ENCODE measurements at regions not wholly inside any gene's neighbourhood (a gene's known extent, or its start where the extent isn't known, plus 50 kb on each side); places are given as distances from the start of the nearest gene placed in this dataset.

GRCh38 chr4:100083289-100083688 lies 107.0 kb downstream of the DDIT4L start:
- DNase-seq: no peak

- no peak for DNase-seq
Measured at GRCh38 chr4:100082852-100083251, 107.4 kb downstream of the DDIT4L start.

GRCh38 chr4:100081491-100081890 lies 108.8 kb downstream of the DDIT4L start:
- no peak for DNase-seq

GRCh38 chr4:100079264-100079663 lies 111.0 kb downstream of the DDIT4L start:
- DNase-seq: no peak

- DNase-seq: no peak
Measured at GRCh38 chr4:100076753-100077152, 113.5 kb downstream of the DDIT4L start.

GRCh38 chr4:100075486-100076270 lies 114.6 kb downstream of the DDIT4L start:
- DNase-seq: no peak

GRCh38 chr4:100075056-100075455 lies 115.2 kb downstream of the DDIT4L start:
- DNase-seq: no peak

DNA sequence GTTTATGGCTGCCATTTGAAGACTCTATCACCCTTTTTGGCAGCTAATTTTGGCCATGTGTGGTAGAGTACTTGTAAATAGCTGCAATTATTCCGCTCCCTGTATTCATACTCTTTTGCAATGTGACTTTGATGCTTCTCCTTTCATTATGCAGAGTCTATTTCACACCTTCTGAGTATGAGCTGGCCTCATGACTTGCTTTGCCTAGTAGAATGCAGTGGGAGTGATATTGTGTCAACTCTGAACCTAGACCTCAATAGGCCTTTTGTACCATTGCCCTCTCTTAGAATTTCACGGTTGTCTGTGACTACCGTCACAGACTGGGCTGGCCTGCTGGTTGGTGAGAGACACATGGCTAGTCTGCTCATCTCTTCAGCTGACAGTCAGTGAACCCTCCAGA lies 118.8 kb downstream of the DDIT4L start:
- DNase-seq: no peak

GRCh38 chr4:100070868-100071267 lies 119.4 kb downstream of the DDIT4L start:
- no peak for DNase-seq

DNA sequence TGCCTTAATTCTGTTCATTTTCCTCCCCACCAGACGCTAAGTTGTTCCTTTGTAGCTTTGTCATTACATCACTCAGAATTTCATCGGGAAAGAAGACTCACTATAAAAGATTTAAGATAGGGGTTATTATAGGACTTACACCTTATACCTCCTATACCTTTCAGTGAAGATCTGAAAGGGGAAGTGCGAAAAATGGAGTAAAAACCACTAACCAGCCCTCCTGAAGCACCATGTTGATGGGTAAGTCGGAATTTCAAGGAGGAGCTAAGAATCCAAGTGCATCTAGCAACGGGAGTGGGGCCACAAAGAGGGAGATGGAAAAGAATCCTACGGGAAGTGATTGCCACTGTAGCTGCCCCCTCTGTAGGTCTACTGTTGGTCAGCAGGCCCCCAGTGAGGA lies 119.1 kb upstream of the H2AZ1 start:
- DNase-seq: no peak

DNA sequence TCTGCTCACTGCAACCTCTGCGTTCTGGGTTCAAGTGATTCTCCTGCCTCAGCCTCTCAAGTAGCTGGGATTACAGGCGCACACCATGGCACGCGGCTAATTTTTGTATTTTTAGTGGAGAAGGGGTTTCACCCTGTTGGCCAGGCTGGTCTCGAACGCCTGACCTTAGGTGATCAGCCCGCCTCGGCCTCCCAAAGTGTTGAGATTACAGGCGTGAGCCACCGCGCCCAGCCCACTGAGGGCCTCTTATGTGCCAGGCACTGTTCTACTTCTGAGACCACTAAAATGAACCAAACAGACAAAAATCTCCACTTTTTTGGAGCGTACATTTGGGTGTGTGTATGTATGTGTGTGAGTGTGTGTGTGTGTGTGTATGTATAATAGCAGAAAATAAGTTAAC lies 117.2 kb upstream of the H2AZ1 start:
- no peak for DNase-seq

DNA sequence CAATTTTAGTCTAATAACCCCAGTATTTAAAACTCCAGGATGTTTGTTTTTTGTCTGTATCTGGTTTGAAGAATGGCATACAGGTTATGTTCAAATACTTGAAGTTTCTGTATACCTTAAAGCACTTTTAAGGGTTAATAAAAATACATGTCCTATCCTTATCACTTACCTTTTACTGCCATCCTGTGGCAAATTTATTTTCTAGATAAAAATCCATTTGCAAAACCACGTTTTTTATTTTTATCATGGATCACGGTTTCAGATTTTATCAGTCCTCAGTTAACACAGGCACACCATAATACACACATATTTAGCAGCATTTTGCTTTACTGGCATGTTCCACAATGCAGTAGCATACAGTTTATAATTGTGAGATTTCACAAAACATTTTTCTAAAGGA lies 113.3 kb upstream of the H2AZ1 start:
- DNase-seq: no peak

GRCh38 chr4:100062921-100063320 lies 112.8 kb upstream of the H2AZ1 start:
- DNase-seq: no peak

- DNase-seq: no peak
Measured at GRCh38 chr4:100061835-100062234, 111.8 kb upstream of the H2AZ1 start.

- DNase-seq: no peak
Measured at GRCh38 chr4:100060765-100061416, 110.8 kb upstream of the H2AZ1 start.

DNA sequence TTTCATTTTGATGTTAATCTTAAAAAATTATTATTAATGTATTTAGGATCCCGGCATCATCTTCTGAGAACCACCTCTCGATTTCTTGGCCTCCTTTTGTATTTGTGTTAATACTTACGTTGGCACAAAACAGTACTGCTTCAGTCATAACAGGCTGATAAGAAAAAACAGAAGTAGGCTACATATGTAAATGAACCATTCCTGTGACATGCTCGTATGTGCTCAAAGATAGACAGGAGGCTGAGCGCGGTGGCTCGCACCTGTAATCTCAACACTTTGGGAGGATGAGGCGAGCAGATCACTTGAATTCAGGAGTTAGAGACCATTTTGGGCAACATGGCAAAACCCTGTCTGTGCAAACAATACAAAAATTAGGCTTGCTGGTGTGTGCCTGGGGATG lies 109.4 kb upstream of the H2AZ1 start:
- no peak for DNase-seq

- no peak for DNase-seq
Measured at GRCh38 chr4:100056701-100057100, 106.6 kb upstream of the H2AZ1 start.

GRCh38 chr4:100054071-100054470 lies 104.0 kb upstream of the H2AZ1 start:
- DNase-seq: no peak

DNA sequence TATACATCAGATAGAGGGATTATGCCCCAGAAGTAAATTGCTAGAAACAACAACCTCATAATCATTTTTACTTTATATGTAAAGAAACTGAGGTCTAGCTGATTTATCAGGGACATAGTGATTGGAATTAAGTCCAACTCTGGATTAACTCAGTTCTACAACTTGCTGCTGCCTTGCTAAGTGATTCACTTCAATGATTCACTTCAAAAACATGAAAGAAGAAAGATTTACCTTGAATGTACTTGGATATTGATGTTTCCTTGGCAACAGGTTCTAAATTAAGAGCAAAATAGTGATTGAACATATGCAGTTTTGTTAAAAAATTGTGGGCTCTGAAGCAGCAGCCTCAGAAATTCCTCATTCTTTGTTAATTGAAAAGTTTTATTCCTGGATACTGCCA lies 99.8 kb upstream of the H2AZ1 start:
- DNase-seq: no peak

GRCh38 chr4:100042711-100043110 lies 92.6 kb upstream of the H2AZ1 start:
- no peak for DNase-seq

GRCh38 chr4:100042235-100042634 lies 92.2 kb upstream of the H2AZ1 start:
- DNase-seq: no peak

GRCh38 chr4:100041646-100042045 lies 91.6 kb upstream of the H2AZ1 start:
- DNase-seq: no peak

DNA sequence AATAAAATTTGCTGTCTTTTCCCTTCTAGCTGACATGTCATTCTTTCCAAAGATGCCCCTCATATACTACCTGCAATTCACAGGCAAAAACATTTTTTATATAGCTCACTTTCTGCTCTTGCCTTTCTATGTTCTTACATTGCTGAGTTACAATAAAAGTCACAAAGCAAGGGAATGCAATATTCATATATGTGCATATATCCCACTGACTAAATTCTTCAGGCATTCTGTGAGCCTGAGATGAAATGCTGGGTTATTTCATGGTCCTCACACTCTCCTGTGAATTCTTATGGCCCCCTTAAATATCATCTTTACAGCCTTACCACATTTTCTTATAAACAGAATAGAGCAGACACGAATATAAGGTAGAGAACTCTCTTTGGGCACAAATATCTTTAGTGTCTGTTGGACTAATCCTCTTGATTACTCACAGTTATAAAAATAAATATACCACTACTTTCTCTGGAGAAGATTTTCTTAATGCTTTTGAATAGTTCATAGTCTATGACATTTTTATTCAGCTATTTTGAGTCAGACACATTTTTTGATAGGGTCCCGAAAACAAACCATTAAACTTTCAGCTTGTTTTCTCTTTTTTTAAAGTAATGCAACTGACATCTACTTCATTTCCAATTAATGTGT lies 84.1 kb upstream of the H2AZ1 start:
- no peak for DNase-seq

DNA sequence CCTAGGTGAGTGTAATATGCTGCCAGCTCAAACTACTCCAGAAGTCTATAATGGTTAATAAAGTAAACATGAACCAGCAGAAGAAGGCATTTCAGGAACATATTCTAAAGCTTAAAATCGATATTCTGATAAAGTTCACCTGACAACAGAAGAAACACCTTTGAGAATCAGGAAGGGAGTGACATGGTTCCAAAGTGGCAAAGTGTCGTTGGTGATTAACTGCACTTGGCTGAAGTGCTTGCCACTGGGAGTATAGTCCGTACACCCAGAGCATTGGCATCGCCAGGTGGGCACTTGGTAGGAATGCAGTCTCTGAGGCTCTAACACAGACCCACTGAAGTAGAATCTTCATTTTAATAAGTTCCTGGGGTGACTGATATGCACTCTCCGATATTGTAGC lies 76.0 kb upstream of the H2AZ1 start:
- no peak for DNase-seq

Data from activated CD4-positive, alpha-beta T cell treated with anti-CD3 and anti-CD28 coated beads, Interleukin-2, amount 50 U/mL, for 4 hours (primary cell).